ENCODE measurements at regions not wholly inside any gene's neighbourhood (a gene's known extent, or its start where the extent isn't known, plus 50 kb on each side); places are given as distances from the start of the nearest gene placed in this dataset.

GRCh38 chr1:77614037-77614436 is 68.4 kb downstream of the ZZZ3 start:
- TF ChIP-seq EZH2 (IDR thresholded peaks at IDR 0.05) (no peak), REST (IDR thresholded peaks at IDR 0.05; ENCODE audit: low read depth) (no peak), CTCF (IDR thresholded peaks at IDR 0.05 in 2 of 3, conservative IDR thresholded peaks at IDR 0.05 in 1 of 3; ENCODE audit: borderline replicate concordance in 1 of 3, insufficient read depth in 1 of 3, low read depth in 2 of 3, low read length in 2 of 3) (no peak)

All from HCT116 (cell line).